ENCODE measurements at regions not wholly inside any gene's neighbourhood (a gene's known extent, or its start where the extent isn't known, plus 50 kb on each side); places are given as distances from the start of the nearest gene placed in this dataset.
"Not testable (repeated sequence)": the region's sequence is repeated elsewhere in the genome, so short reads cannot be mapped to it uniquely, and the experiment has no call there.

GRCh38 chr4:86413426-86413825 lies 53.6 kb upstream of the MAPK10 start:
- H3K9me3 ChIP-seq (ENCODE audit: control insufficient read depth, low read length); H3K4me3 ChIP-seq (ENCODE audit: low read length); H3K27me3 ChIP-seq (replicated peaks; ENCODE audit: control insufficient read depth, insufficient read depth, low read length); H3K9ac ChIP-seq (ENCODE audit: low read length); H3K36me3 ChIP-seq (ENCODE audit: control insufficient read depth, insufficient read depth, low read length, severe bottlenecking); DNase-seq (ENCODE audit: low read depth); H3K4me1 ChIP-seq (ENCODE audit: control insufficient read depth, insufficient read depth, low read length): not testable (repeated sequence)

GRCh38 chr4:86414686-86415085 lies 54.8 kb upstream of the MAPK10 start:
- H3K9ac ChIP-seq (ENCODE audit: low read length), result no peak overlapping the region

GRCh38 chr4:86416081-86416480 lies 56.2 kb upstream of the MAPK10 start:
- H3K4me3 ChIP-seq (ENCODE audit: low read length), result no peak overlapping the region
- no peak for DNase-seq (ENCODE audit: low read depth)
- no peaks in the 10 kb centered on the region for H3K36me3 ChIP-seq (ENCODE audit: control insufficient read depth, insufficient read depth, low read length, severe bottlenecking)
- H3K4me1 ChIP-seq (ENCODE audit: control insufficient read depth, insufficient read depth, low read length), result no peaks in the 10 kb centered on the region
- no peaks in the 10 kb centered on the region for H3K9me3 ChIP-seq (ENCODE audit: control insufficient read depth, low read length)
- H3K27me3 ChIP-seq (replicated peaks; ENCODE audit: control insufficient read depth, insufficient read depth, low read length), result no peaks in the 10 kb centered on the region
- H3K9ac ChIP-seq (ENCODE audit: low read length), result no peak overlapping the region

More at GRCh38 chr4:86414686-86415085, 54.8 kb upstream of the MAPK10 start:
- Histone ChIP-seq H3K4me3 (ENCODE audit: low read length) (no peak overlapping the region), H3K36me3 (ENCODE audit: control insufficient read depth, insufficient read depth, low read length, severe bottlenecking) (no peaks in the 10 kb centered on the region), H3K4me1 (ENCODE audit: control insufficient read depth, insufficient read depth, low read length) (no peaks in the 10 kb centered on the region), H3K9me3 (ENCODE audit: control insufficient read depth, low read length) (no peaks in the 10 kb centered on the region), H3K27me3 (replicated peaks; ENCODE audit: control insufficient read depth, insufficient read depth, low read length) (no peaks in the 10 kb centered on the region)
- DNase-seq (ENCODE audit: low read depth), result no peak

- H3K4me3 ChIP-seq (ENCODE audit: low read length), result no peak overlapping the region
- no peaks in the 10 kb centered on the region for H3K9me3 ChIP-seq (ENCODE audit: control insufficient read depth, low read length)
- DNase-seq (ENCODE audit: low read depth), result no peak
- no peak overlapping the region for H3K9ac ChIP-seq (ENCODE audit: low read length)
- H3K4me1 ChIP-seq (ENCODE audit: control insufficient read depth, insufficient read depth, low read length), result no peaks in the 10 kb centered on the region
- no peaks in the 10 kb centered on the region for H3K36me3 ChIP-seq (ENCODE audit: control insufficient read depth, insufficient read depth, low read length, severe bottlenecking)
- H3K27me3 ChIP-seq (replicated peaks; ENCODE audit: control insufficient read depth, insufficient read depth, low read length), result no peaks in the 10 kb centered on the region
Observed at GRCh38 chr4:86421461-86421860, 61.6 kb upstream of the MAPK10 start.

GRCh38 chr4:86431543-86432116 lies 71.8 kb upstream of the MAPK10 start:
- no peak overlapping the region for H3K9ac ChIP-seq (ENCODE audit: low read length)
- H3K4me1 ChIP-seq (ENCODE audit: control insufficient read depth, insufficient read depth, low read length), result no peaks in the 10 kb centered on the region
- H3K27me3 ChIP-seq (replicated peaks; ENCODE audit: control insufficient read depth, insufficient read depth, low read length), result no peaks in the 10 kb centered on the region
- H3K9me3 ChIP-seq (ENCODE audit: control insufficient read depth, low read length), result no peaks in the 10 kb centered on the region
- no peak overlapping the region for H3K4me3 ChIP-seq (ENCODE audit: low read length)
- no peaks in the 10 kb centered on the region for H3K36me3 ChIP-seq (ENCODE audit: control insufficient read depth, insufficient read depth, low read length, severe bottlenecking)
- DNase-seq (ENCODE audit: low read depth), result no peak

- Histone ChIP-seq H3K4me1 (ENCODE audit: control insufficient read depth, insufficient read depth, low read length) (no peaks in the 10 kb centered on the region), H3K4me3 (ENCODE audit: low read length) (no peak overlapping the region), H3K36me3 (ENCODE audit: control insufficient read depth, insufficient read depth, low read length, severe bottlenecking) (no peaks in the 10 kb centered on the region), H3K27me3 (replicated peaks; ENCODE audit: control insufficient read depth, insufficient read depth, low read length) (no peaks in the 10 kb centered on the region), H3K9me3 (ENCODE audit: control insufficient read depth, low read length) (no peaks in the 10 kb centered on the region), H3K9ac (ENCODE audit: low read length) (no peak overlapping the region)
- no peak for DNase-seq (ENCODE audit: low read depth)
Observed at GRCh38 chr4:86432559-86433134, 72.8 kb upstream of the MAPK10 start.

GRCh38 chr4:86439293-86439692 lies 79.4 kb upstream of the MAPK10 start:
- Histone ChIP-seq H3K9me3 (ENCODE audit: control insufficient read depth, low read length) (no peaks in the 10 kb centered on the region), H3K4me3 (ENCODE audit: low read length) (no peak overlapping the region), H3K36me3 (ENCODE audit: control insufficient read depth, insufficient read depth, low read length, severe bottlenecking) (no peaks in the 10 kb centered on the region), H3K27me3 (replicated peaks; ENCODE audit: control insufficient read depth, insufficient read depth, low read length) (no peaks in the 10 kb centered on the region), H3K4me1 (ENCODE audit: control insufficient read depth, insufficient read depth, low read length) (peaks cover 7% of the 10 kb centered on the region), H3K9ac (ENCODE audit: low read length) (no peak overlapping the region)
- no peak for DNase-seq (ENCODE audit: low read depth)

- Histone ChIP-seq H3K9me3 (ENCODE audit: control insufficient read depth, low read length) (no peaks in the 10 kb centered on the region), H3K27me3 (replicated peaks; ENCODE audit: control insufficient read depth, insufficient read depth, low read length) (no peaks in the 10 kb centered on the region), H3K4me3 (ENCODE audit: low read length) (no peak overlapping the region), H3K36me3 (ENCODE audit: control insufficient read depth, insufficient read depth, low read length, severe bottlenecking) (no peaks in the 10 kb centered on the region), H3K4me1 (ENCODE audit: control insufficient read depth, insufficient read depth, low read length) (peaks cover 7% of the 10 kb centered on the region), H3K9ac (ENCODE audit: low read length) (no peak overlapping the region)
- peak; percentile 73 for DNase-seq (ENCODE audit: low read depth)
Observed at GRCh38 chr4:86441175-86441936, 81.5 kb upstream of the MAPK10 start.

- no peak overlapping the region for H3K9ac ChIP-seq (ENCODE audit: low read length)
- no peaks in the 10 kb centered on the region for H3K9me3 ChIP-seq (ENCODE audit: control insufficient read depth, low read length)
- no peak for DNase-seq (ENCODE audit: low read depth)
- no peak overlapping the region for H3K4me3 ChIP-seq (ENCODE audit: low read length)
- no peaks in the 10 kb centered on the region for H3K27me3 ChIP-seq (replicated peaks; ENCODE audit: control insufficient read depth, insufficient read depth, low read length)
- H3K4me1 ChIP-seq (ENCODE audit: control insufficient read depth, insufficient read depth, low read length), result peaks cover 7% of the 10 kb centered on the region
- no peaks in the 10 kb centered on the region for H3K36me3 ChIP-seq (ENCODE audit: control insufficient read depth, insufficient read depth, low read length, severe bottlenecking)
Observed at GRCh38 chr4:86442881-86443280, 83.0 kb upstream of the MAPK10 start.

GRCh38 chr4:86443495-86443894 lies 83.6 kb upstream of the MAPK10 start:
- H3K36me3 ChIP-seq (ENCODE audit: control insufficient read depth, insufficient read depth, low read length, severe bottlenecking), result no peaks in the 10 kb centered on the region
- no peaks in the 10 kb centered on the region for H3K27me3 ChIP-seq (replicated peaks; ENCODE audit: control insufficient read depth, insufficient read depth, low read length)
- H3K4me3 ChIP-seq (ENCODE audit: low read length), result no peak overlapping the region
- DNase-seq (ENCODE audit: low read depth), result no peak
- H3K9me3 ChIP-seq (ENCODE audit: control insufficient read depth, low read length), result no peaks in the 10 kb centered on the region
- peaks cover 7% of the 10 kb centered on the region for H3K4me1 ChIP-seq (ENCODE audit: control insufficient read depth, insufficient read depth, low read length)
- H3K9ac ChIP-seq (ENCODE audit: low read length), result no peak overlapping the region

GRCh38 chr4:86446996-86447395 lies 87.1 kb upstream of the MAPK10 start:
- H3K9ac ChIP-seq (ENCODE audit: low read length), result no peak overlapping the region
- no peak overlapping the region for H3K4me3 ChIP-seq (ENCODE audit: low read length)
- H3K27me3 ChIP-seq (replicated peaks; ENCODE audit: control insufficient read depth, insufficient read depth, low read length), result no peaks in the 10 kb centered on the region
- no peak for DNase-seq (ENCODE audit: low read depth)
- H3K4me1 ChIP-seq (ENCODE audit: control insufficient read depth, insufficient read depth, low read length), result peaks cover 7% of the 10 kb centered on the region
- no peaks in the 10 kb centered on the region for H3K9me3 ChIP-seq (ENCODE audit: control insufficient read depth, low read length)
- no peaks in the 10 kb centered on the region for H3K36me3 ChIP-seq (ENCODE audit: control insufficient read depth, insufficient read depth, low read length, severe bottlenecking)
